Activated CD8-positive, alpha-beta memory T cell treated with anti-CD3 and anti-CD28 coated beads for 24 hours (primary cell): ENCODE measurements at regions not wholly inside any gene's neighbourhood (a gene's known extent, or its start where the extent isn't known, plus 50 kb on each side); places are given as distances from the start of the nearest gene placed in this dataset.
"Not testable (repeated sequence)": the region's sequence is repeated elsewhere in the genome, so short reads cannot be mapped to it uniquely, and the experiment has no call there.

ENCODE experiments used
- DNase-seq: peaks from one replicate; pipeline ENCODE4 v3.0.0-alpha.2; 2020

GRCh38 chr9:119898316-119898715 is 529.1 kb upstream of the BRINP1 start:
- no peak for DNase-seq

GRCh38 chr9:119884438-119884837 is 515.2 kb upstream of the BRINP1 start:
- DNase-seq, result no peak

GRCh38 chr9:119881898-119882297 is 512.7 kb upstream of the BRINP1 start:
- no peak for DNase-seq

DNA sequence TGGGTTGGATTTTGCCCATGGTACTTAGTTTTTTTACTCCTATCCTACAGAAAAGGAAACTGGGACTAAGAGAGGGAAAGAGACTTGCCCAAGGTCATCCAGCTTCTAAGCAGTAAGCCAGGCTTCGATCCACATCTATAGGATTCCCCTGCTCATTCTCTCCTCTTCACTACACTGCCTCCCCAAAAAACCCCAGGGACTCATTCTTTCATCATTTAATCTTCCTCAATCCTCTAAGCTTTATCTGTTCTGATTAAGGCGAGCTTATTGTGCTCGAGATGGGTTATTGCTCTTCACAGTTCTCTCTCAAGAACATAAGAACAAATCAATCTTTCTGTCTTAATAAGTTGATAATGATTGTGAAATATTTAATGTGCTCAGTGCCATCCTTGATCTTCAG is 511.1 kb upstream of the BRINP1 start:
- DNase-seq, result no peak

- DNase-seq, result no peak
Measured at GRCh38 chr9:119877306-119877705, 508.1 kb upstream of the BRINP1 start.

DNA sequence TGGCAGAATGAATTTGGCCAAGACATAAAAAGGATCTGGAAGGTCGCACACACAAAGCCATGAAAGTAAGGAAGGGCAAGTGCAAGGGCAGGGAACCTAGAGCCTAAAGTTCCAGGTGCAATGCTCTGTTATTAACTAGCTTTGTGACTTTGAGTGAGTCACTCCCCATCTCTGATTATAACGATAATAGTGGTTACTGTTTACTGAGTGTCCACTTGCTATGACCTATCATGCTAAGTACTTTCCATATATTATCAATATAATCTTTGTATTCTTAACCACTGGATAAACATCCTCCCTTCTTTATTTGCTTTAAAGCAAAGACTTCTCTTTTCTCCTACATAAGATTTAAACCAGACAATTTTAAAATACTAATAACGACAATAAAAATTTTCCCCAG is 504.6 kb upstream of the BRINP1 start:
- no peak for DNase-seq

GRCh38 chr9:119870251-119870650 is 501.0 kb upstream of the BRINP1 start:
- not testable (repeated sequence) for DNase-seq

- DNase-seq, result no peak
Measured at GRCh38 chr9:119868694-119869093, 499.5 kb upstream of the BRINP1 start.

DNA sequence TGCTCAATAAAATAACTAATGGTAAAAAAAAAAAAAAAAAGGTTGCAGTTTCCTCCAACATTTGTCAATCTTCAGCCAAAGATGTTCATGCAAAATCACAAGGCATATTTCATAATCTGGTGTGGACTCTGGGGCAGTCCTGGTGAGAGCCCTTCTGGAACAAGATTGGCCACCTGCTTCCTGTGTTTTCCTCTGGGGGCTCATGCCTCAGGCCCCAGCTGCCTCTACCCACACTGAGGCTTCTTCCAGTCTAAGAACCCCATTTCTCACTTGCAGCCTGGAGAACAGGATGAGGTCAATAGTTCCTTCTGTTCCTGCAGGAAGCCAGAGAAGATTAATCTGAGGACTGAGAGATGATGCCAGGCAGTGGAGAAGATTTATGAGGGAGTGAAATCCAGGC is 492.6 kb upstream of the BRINP1 start:
- DNase-seq, result no peak

GRCh38 chr9:119859128-119859527 is 489.9 kb upstream of the BRINP1 start:
- no peak for DNase-seq

- DNase-seq, result no peak
Measured at GRCh38 chr9:119853126-119853525, 483.9 kb upstream of the BRINP1 start.

DNA sequence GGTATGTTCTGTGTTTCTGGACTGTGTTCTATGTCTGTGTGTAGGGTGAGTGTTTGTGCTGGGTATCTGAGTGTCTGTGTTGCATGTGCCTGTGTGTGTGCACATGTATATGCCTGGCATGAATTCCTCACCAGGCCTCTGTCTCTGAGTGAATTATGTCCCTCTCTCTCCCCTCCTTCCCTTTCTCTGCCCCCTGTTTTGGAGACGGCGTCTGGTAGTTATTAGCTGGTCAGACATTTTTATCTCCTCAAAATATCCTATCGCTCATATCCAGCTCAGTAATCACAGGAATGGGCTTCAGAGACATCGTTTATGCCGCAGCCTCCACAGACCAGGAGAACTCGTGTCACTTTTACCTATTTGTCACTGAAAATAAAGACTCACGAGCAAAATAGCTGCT is 483.2 kb upstream of the BRINP1 start:
- no peak for DNase-seq

DNA sequence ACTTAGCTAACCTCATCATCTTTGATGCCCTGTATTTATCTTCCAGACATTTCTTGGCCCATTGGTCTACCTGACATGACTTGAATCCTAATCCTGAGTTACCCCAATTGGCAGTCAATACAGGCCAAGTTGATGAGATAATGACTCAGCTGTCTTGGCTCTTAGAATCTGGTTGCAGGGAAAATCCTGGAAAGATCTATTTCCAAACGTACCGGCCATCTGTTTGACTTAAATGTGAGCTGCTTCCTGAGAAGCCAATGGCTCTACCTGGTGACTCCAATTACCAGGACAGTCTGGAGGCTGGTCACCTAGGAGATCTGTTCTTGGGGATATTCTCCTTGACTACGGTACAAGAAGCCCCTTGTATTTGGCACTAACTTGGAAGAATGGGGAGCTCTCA is 475.2 kb upstream of the BRINP1 start:
- DNase-seq, result no peak

GRCh38 chr9:119841016-119841415 is 471.8 kb upstream of the BRINP1 start:
- no peak for DNase-seq

- DNase-seq, result no peak
Measured at GRCh38 chr9:119839888-119840287, 470.7 kb upstream of the BRINP1 start.

DNA sequence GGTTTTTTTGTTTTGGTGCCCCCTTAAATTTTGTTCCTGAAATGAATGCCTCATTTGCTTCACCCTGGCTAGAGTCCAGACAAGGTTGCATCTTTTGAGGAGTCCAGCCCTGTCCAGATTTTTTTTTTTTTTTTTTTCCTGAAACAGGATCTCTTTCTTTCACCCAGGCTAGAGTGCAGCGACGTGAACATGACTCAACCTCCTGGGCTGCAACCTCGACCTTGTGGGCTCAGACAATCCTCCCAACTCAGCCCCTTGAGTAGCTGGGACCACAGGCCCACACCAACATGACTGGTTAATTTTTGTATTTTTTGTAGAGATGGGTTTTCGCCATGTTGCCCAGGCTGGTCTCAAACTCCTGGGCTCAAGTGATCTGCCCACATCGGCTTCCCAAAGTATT is 469.0 kb upstream of the BRINP1 start:
- DNase-seq, result no peak

DNA sequence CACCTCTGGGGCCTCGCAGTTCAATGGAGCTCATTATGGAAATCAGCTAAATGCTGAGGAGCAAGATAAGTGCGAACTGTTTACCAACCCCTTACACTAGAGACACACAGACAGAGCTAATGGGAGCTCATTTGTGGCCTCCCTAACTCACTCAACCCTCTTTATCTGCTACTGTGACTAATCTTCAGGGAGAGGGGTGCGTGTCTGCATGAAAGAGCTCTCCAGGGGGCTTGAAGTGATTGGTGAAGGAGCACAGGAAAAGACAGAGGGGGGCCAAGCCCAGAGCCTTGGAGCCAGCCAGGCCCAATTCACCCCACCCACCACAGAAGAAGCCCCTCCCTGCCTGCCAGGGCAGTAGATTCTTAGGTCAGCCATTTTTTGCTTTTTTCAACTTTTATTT is 466.8 kb upstream of the BRINP1 start:
- no peak for DNase-seq

GRCh38 chr9:119834064-119834620 is 464.9 kb upstream of the BRINP1 start:
- DNase-seq, result no peak

DNA sequence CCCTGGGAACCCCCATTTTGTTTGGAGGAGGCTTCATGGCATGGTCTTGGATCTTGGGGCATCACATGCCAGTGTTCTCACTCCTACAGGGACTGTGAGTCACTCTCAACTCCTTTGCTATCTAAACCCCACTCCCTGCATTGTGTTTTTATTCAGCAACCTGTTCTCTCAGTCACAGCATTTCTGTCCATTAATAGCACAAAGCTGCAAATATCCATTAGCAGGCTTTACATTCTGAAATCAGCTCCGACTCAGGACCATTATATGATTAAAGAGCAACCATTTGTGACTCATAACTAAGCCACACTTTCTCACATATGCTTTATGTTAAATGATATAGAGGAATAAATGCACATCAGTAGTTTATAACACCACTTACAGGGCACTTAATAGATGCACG is 462.1 kb upstream of the BRINP1 start:
- no peak for DNase-seq

- no peak for DNase-seq
Measured at GRCh38 chr9:119829748-119830147, 460.5 kb upstream of the BRINP1 start.

GRCh38 chr9:119829186-119829585 is 460.0 kb upstream of the BRINP1 start:
- no peak for DNase-seq

GRCh38 chr9:119827526-119827925 is 458.3 kb upstream of the BRINP1 start:
- DNase-seq, result no peak

DNA sequence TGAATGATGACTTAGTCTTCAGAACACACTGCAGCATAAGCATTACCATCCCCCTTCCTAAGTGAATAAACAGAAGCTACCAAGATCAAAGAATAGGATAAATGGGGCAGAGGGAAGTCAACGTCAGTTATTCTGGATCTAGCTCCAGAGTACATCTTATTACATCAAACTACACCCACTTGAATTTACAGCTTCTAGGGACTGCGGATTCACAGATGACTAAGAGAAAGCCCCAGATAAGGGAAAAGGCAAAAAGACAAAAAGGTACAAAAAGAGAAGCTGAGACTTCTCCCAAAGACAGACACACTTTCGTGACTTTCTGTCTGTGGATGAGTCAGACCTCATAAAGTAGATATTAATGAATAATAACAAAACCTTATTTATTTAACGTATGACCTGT is 457.9 kb upstream of the BRINP1 start:
- DNase-seq, result no peak

DNA sequence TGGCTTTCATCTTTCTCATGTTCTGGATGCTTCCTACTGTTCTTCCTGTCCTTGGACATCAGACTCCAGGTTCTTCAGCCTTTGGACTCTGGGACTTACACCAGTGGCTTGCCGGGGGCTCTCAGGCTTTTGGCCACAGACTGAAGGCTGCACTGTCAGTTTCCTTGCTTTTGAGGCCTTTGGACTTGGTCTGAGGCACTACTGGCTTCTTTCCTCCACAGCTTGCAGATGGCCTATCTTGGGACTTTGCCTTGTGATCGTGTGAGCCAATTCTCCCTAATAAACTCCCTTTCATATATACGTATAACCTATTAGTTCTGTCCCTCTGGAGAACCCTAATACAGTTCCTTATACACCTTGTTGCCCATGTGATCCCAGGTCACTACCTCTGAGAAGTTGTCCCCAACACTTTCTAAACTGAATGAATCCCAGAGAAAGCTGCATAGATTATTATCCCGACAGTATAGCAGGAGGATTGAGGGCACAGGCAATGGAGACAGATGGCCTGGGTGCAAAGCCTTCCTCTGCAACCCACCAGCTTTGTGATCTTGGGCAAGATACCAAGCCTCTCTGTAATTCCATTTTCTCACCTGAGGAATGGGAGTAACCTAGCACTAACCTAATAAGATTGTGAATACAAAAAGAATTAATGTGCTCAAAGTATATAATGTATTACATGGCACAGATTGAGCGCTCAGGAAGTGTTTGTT is 449.6 kb upstream of the BRINP1 start:
- DNase-seq, result no peak
